MCF 10A (cell line): ENCODE measurements at regions not wholly inside any gene's neighbourhood (a gene's known extent, or its start where the extent isn't known, plus 50 kb on each side); places are given as distances from the start of the nearest gene placed in this dataset.

ENCODE experiments used
- BruUV-seq: library from RNA; stranded (reverse); fragments of 400-500 nt; replicated peaks from 2 replicates; lab custom pipeline; 2021; lab: Mats Ljungman, UMichigan
- CTCF ChIA-PET: fragments of 300-600 bp; sonication (Branson Sonifier 250); formaldehyde crosslinking; extraction: SDS; loops from one replicate; lab custom pipeline; 2021; ENCODE audit warnings: antibody characterized with exemption, inconsistent platforms; lab: Yijun Ruan, JAX
- POLR2A ChIA-PET: fragments of 300-600, 350-650 bp; sonication (Branson Sonifier 250); formaldehyde crosslinking; extraction: SDS; loops from one replicate; lab custom pipeline; 2020; ENCODE audit warnings: antibody characterized with exemption, inconsistent platforms; lab: Yijun Ruan, JAX
- DNase-seq: peaks from one replicate; pipeline ENCODE4 v3.0.0-alpha.2; 2018; ENCODE audit not compliant: unreplicated experiment
- H3K27ac Mint-ChIP-seq: one replicate; pipeline ENCODE4 v1.8.0; 2022; ENCODE audit warnings: mild to moderate bottlenecking, low read depth, mixed read lengths; ENCODE audit not compliant: unreplicated experiment
- H3K27me3 Mint-ChIP-seq: one replicate; pipeline ENCODE4 v1.8.0; 2022; ENCODE audit warnings: mixed read lengths; ENCODE audit not compliant: insufficient read depth, unreplicated experiment
- H3K36me3 Mint-ChIP-seq: one replicate; pipeline ENCODE4 v1.8.0; 2022; ENCODE audit warnings: mild to moderate bottlenecking, moderate library complexity, mixed read lengths; ENCODE audit not compliant: insufficient read depth, unreplicated experiment
- H3K4me1 Mint-ChIP-seq: one replicate; pipeline ENCODE4 v1.8.0; 2022; ENCODE audit warnings: mixed read lengths; ENCODE audit not compliant: insufficient read depth, unreplicated experiment
- H3K4me3 Mint-ChIP-seq: one replicate; pipeline ENCODE4 v1.8.0; 2022; ENCODE audit warnings: mild to moderate bottlenecking, moderate library complexity, mixed read lengths; ENCODE audit not compliant: unreplicated experiment
- H3K9me3 Mint-ChIP-seq: one replicate; pipeline ENCODE4 v1.8.0; 2022; ENCODE audit warnings: mixed read lengths; ENCODE audit not compliant: unreplicated experiment
- CTCF ChIP-seq: fragments of 200-600 bp; IDR thresholded peaks from one replicate; pipeline ENCODE4 v1.8.0; 2022; ENCODE audit warnings: antibody characterized with exemption, mild to moderate bottlenecking; ENCODE audit not compliant: unreplicated experiment
- intact Hi-C: fragments of 100-400 bp; cut with micrococcal nuclease; formaldehyde crosslinking; loops from 2 replicates; pipeline ENCODE4 v1.14.1; 2022

GRCh38 chr6:56297022-56297989 lies 49.9 kb upstream of the COL21A1 start:
- POLR2A ChIA-PET, result no interaction called here
- peak overlapping the region; percentile 27 for H3K27ac Mint-ChIP-seq
- peaks cover 10% of the 10 kb centered on the region for H3K4me1 Mint-ChIP-seq
- no peaks in the 10 kb centered on the region for H3K36me3 Mint-ChIP-seq
- BruUV-seq, result no TSS peak
- H3K4me3 Mint-ChIP-seq, result no peak overlapping the region
- intact Hi-C loops, result loop anchor here (10.0 kb wide), 1 partner anchor 413 kb away; no protein-coding TSS in a partner anchor
- no peaks in the 10 kb centered on the region for H3K27me3 Mint-ChIP-seq
- H3K9me3 Mint-ChIP-seq, result no peaks in the 10 kb centered on the region
- CTCF ChIA-PET, result interaction anchor here (0.6 kb wide), 1 partner anchor 115 kb away, joined by 3 read pairs; no protein-coding TSS in a partner anchor
- DNase-seq, result peak; percentile 24
- no peak for TF ChIP-seq CTCF
